HG02870 (cell line): ENCODE measurements at regions not wholly inside any gene's neighbourhood (a gene's known extent, or its start where the extent isn't known, plus 50 kb on each side); places are given as distances from the start of the nearest gene placed in this dataset.
A peak's percentile ranks its signal among the peaks of the same experiment; 100 is the strongest.

ENCODE experiments used
- ATAC-seq: cut with Tn5 transposase; IDR thresholded peaks from one replicate; pipeline ENCODE4 v1.9.1; 2021; ENCODE audit warnings: mild to moderate bottlenecking, moderate library complexity; ENCODE audit not compliant: unreplicated experiment

DNA sequence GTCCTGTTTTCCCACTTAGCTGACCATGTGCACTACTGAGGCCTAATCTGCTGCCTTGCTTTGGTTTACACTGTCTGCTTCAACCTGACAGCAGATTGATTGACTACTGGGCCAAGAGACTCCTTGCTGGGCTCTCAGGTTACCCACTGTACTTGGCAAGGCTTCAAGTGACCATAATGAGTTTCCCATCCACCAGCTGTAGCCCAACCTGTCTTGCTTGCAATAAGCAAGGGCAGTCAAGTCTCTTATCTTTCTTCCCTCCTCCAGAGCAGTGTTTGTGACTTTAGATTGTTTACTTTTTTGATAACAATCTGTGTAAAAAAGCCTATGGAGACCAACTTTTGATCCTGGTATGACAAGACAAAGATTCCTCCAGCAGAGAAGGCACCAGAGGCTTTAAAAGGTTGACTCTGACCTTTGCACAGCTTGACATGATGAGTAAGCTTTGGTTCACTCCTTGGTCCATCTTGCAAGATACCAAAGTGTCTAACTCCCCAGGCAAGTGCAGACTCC, 912.3 kb upstream of the SEMA6A start:
- ATAC-seq: no peak

GRCh38 chr5:117486261-117486660, 911.6 kb upstream of the SEMA6A start:
- ATAC-seq: no peak

DNA sequence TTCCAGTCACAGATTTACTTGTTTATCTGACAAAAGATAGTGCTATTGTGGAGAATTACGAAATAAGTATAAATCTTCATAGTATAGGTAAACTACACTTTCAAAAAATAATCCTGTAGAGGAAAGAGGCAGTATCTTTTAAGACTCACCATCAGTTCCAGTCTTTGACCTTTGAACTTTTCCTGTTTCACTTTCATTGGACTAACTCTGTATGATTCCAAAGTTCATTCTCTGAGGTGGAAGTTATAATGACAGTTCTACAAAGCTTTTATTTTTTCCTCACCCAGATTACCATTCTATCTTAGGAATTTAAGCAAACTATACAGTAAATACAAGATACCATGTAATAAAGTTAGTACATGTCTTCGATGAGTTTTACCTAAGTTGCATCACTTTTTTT, 901.3 kb upstream of the SEMA6A start:
- no peak for ATAC-seq

DNA sequence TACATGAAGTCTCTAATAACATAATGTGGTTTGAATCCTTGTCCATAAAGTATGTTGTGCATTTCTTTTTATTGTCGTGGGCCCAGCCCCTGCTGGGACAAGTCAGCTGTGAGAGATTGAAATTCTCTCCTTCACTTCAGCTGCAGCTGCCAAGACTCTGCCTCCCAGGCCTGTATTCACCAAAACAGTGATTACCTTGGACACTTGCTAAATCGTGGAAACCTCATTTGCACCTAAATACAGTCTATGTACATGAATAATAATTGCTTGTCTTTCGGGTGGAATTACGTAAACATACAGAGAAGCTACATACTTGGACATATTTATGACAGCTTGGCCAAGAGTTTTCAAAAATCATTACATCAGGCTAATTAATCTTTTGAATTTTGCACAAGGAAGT, 898.5 kb upstream of the SEMA6A start:
- ATAC-seq: no peak

GRCh38 chr5:117463881-117464570, 889.4 kb upstream of the SEMA6A start:
- no peak for ATAC-seq

GRCh38 chr5:117461966-117462365, 887.3 kb upstream of the SEMA6A start:
- ATAC-seq: no peak

DNA sequence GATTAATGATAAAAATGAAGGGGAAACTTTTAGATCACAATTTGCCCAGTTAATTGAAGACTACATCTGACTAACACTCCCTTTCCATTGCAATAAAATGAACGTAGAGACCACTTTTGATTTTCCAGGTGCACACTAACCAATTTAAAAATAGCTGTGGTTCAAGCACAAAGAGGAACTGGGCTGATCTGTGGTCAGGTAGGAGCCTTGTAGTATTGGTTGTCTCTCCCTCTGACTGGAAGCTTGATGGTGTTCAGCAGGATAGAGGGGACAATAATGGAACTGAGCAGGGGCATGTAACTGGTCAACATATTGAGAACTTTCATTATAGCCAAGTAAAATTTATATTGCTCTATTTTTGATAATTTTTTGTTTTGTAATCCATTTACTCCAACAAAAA, 886.8 kb upstream of the SEMA6A start:
- ATAC-seq: peak; percentile 82

- no peak for ATAC-seq
These were observed 883.0 kb upstream of the SEMA6A start for GRCh38 chr5:117457656-117458055.

GRCh38 chr5:117456866-117457470, 882.3 kb upstream of the SEMA6A start:
- ATAC-seq: no peak

- ATAC-seq: peak; percentile 31
These were observed 880.9 kb upstream of the SEMA6A start for GRCh38 chr5:117455236-117456233.

GRCh38 chr5:117454716-117455212, 880.1 kb upstream of the SEMA6A start:
- peak; percentile 92 for ATAC-seq

DNA sequence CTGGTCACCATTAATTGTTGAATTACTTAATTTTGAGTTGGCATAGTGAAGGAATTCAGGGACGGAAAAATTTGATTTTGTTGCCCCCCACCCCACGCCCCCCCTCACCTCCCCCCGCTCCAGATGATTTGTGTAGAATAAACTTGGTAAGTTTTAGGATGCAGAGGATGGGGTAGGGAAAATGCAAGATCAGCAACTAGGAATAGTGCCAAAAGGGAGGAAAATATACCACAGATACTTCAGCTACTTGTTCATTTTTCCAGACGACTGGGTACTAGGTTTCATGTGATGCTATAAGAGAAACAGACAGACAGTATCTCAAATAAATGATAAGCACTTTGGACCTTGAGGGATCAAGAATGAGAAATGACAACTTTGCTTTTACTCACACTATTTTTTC, 862.2 kb upstream of the SEMA6A start:
- no peak for ATAC-seq

GRCh38 chr5:117435203-117435602, 860.6 kb upstream of the SEMA6A start:
- no peak for ATAC-seq

DNA sequence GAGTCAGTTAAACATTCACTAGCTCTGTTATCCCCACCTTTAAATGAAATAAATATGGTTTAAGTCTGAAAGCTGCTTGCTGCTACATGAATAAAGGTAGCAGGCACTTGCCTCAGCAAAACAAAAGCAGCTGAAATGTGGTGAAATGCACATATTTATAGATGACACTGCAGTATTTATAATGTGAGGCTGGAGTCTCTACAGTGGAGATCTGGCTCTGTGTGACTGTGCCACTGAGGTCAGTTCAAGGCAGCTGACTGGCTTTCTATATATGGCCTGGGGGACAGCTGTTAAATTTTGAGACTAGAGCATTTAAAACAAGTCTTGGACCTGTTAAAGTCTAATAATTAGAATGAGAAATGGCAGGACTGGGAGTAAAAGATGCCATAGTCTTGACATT, 859.6 kb upstream of the SEMA6A start:
- ATAC-seq: no peak

GRCh38 chr5:117433818-117434217, 859.2 kb upstream of the SEMA6A start:
- no peak for ATAC-seq

DNA sequence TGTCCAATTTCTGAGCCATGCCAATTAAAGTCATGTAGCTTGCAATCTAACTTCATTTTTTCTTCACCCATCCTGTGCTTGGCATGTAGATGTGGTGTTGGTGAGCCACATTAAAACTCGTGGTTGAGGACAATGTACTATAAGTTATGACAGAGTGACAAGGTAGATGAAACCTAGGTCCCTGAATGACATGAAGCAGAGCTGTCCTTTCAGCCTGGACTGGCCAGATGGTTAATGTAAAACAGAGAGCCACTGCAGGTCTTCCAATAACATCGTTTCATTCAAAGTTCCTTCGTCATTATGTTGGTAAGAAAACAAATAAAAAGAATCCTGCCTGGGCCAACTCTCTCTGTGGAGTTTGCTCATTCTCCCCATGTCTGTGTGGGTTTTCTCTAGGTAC, 856.5 kb upstream of the SEMA6A start:
- no peak for ATAC-seq

DNA sequence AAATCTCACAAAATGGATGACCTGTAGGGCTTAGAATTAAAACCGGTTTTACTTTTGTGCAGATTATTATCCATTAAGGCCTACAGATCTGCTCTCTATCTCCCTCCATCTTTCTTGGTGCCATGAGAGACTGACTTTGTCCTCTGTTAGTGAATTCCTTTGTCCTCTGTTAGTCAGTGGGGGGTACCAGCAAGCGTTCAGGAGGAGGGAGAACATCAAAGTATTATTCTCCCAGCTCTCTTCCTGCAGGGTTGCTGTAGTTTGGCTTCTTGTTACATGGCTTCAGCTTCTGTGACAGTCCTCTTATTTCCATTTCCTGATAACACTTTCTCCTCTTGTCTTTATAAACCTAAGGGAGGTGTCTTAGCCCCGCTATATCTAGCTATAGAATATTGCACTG, 850.5 kb upstream of the SEMA6A start:
- ATAC-seq: no peak

- ATAC-seq: no peak
These were observed 849.9 kb upstream of the SEMA6A start for GRCh38 chr5:117424559-117424958.

DNA sequence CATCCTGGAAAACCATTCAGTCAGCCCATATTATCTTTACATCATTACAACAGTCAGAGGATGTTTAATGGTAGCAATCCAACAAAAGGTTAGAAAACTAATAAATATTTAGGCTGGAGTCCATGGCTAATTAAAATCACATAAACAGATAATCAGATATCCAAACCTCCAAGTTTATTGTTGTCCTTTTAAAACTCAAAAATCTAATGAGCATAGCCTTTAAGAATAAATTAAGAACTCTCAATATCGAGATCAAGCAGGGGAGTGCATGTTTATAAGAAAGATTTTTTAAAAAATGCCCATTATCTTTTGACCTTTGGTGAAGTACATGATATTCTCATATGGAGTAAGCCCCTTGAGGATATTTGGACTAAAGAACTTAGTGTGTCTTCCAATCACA, 842.9 kb upstream of the SEMA6A start:
- no peak for ATAC-seq

- no peak for ATAC-seq
These were observed 840.3 kb upstream of the SEMA6A start for GRCh38 chr5:117414926-117415325.

DNA sequence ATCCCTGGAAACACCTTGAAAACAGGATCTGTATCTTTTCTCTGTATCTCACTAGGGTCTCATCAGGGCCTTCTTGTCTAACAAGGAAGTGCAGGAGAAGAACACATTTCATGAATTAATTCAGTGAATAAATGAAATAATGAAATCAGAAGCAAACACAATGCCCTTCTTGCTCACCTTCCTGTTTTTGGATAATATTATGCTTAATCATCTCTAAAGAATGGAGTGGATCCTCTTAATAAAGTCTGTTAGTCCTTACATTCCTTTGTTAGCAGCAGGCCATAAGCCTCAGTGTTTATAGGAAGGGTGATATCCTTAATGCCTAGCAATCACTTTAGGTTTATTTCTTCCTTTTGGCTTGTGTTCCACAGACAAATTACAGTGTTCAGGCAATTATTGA, 837.1 kb upstream of the SEMA6A start:
- no peak for ATAC-seq
